HEK293T (cell line): ENCODE measurements at regions not wholly inside any gene's neighbourhood (a gene's known extent, or its start where the extent isn't known, plus 50 kb on each side); places are given as distances from the start of the nearest gene placed in this dataset.

Source experiments
- CTCF ChIA-PET: fragments of 350-600 bp; formaldehyde crosslinking; extraction: SDS; loops from one replicate; lab custom pipeline; 2021; ENCODE audit warnings: antibody characterized with exemption, inconsistent platforms; lab: Yijun Ruan, JAX
- POLR2A ChIA-PET: fragments of 350-600 bp; formaldehyde crosslinking; extraction: SDS; loops from one replicate; lab custom pipeline; 2020; ENCODE audit warnings: antibody characterized with exemption, inconsistent platforms; lab: Yijun Ruan, JAX
- DNase-seq: peaks from one replicate; pipeline ENCODE4 v3.0.0; 2012; ENCODE audit warnings: mixed read lengths; ENCODE audit errors: extremely low spot score
- ARNT ChIP-seq: fragments of 450-650 bp; IDR thresholded peaks from 2 replicates; pipeline ENCODE4 v1.6.1; 2017; ENCODE audit warnings: mild to moderate bottlenecking
- BHLHE40 ChIP-seq: fragments of 450-650 bp; IDR thresholded peaks from 2 replicates; pipeline ENCODE4 v1.6.1; 2016; ENCODE audit warnings: mild to moderate bottlenecking, moderate library complexity, borderline replicate concordance
- CTBP1 ChIP-seq: fragments of 450-650 bp; IDR thresholded peaks from 2 replicates; pipeline ENCODE4 v1.6.1; 2016; ENCODE audit warnings: borderline replicate concordance
- ELF4 ChIP-seq: fragments of 450-650 bp; IDR thresholded peaks from 2 replicates; pipeline ENCODE4 v1.6.1; 2017; ENCODE audit warnings: antibody characterized with exemption
- FOXA1 ChIP-seq: fragments of 450-650 bp; IDR thresholded peaks from 2 replicates; pipeline ENCODE4 v1.6.1; 2016; ENCODE audit warnings: mild to moderate bottlenecking
- FOXK2 ChIP-seq: fragments of 450-650 bp; IDR thresholded peaks from 2 replicates; pipeline ENCODE4 v1.6.1; 2016; ENCODE audit warnings: mild to moderate bottlenecking
- FOXM1 ChIP-seq: fragments of 450-650 bp; IDR thresholded peaks from 2 replicates; pipeline ENCODE4 v1.6.1; 2017; ENCODE audit warnings: mild to moderate bottlenecking, borderline replicate concordance
- HDGF ChIP-seq: fragments of 450-650 bp; IDR thresholded peaks from 2 replicates; pipeline ENCODE4 v1.6.1; 2017; ENCODE audit warnings: antibody characterized with exemption, borderline replicate concordance
- L3MBTL2 ChIP-seq: fragments of 450-650 bp; conservative IDR thresholded peaks from 2 replicates; pipeline ENCODE4 v1.6.1; 2016; ENCODE audit warnings: mild to moderate bottlenecking
- LEF1 ChIP-seq: fragments of 450-650 bp; IDR thresholded peaks from 2 replicates; pipeline ENCODE4 v1.6.1; 2017; ENCODE audit warnings: mild to moderate bottlenecking, borderline replicate concordance
- NFRKB ChIP-seq: fragments of 450-650 bp; IDR thresholded peaks from 2 replicates; pipeline ENCODE4 v1.6.1; 2016; ENCODE audit warnings: mild to moderate bottlenecking, moderate library complexity
- SP1 ChIP-seq: fragments of 450-650 bp; IDR thresholded peaks from 2 replicates; pipeline ENCODE4 v1.6.1; 2017
- SUZ12 ChIP-seq: fragments of 450-650 bp; IDR thresholded peaks from 2 replicates; pipeline ENCODE4 v1.6.1; 2016; ENCODE audit warnings: mild to moderate bottlenecking
- TARDBP ChIP-seq: fragments of 450-650 bp; IDR thresholded peaks from 2 replicates; pipeline ENCODE4 v1.6.1; 2016
- ZNF384 ChIP-seq: fragments of 450-650 bp; IDR thresholded peaks from 2 replicates; pipeline ENCODE4 v1.6.1; 2016
- TF ChIP-seq, protein P1 (sequence below): fragments of 450-650 bp; IDR thresholded peaks from 2 replicates; pipeline ENCODE4 v1.6.1; 2016

DNA sequence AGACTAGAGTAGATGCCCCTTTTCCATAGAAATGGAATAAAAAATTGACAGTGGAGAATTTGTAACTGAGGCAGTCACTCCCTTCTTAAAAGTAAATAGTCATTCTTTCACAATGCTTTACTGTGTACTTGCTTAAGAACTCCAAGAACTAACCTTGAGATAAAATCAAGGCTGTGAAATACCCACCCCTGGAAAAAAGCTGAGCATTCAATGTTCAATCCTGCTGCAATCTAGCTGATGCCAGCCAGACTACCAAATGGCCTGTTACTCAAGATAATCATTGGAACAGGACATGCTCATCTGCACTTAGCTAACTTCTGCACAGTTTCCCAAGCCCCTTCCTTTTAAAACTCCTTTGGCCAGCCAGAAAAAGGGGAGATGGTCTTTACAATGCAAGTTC, 367.4 kb upstream of the GULP1 start:
- DNase-seq, result no peak
- TF ChIP-seq ELF4, result no peak
- no peak for TF ChIP-seq ARNT
- TF ChIP-seq ZNF384, result no peak
- no peak for TF ChIP-seq SP1
- TF ChIP-seq FOXM1, result no peak
- no peak for TF ChIP-seq HDGF
- TF ChIP-seq TARDBP, result no peak
- TF ChIP-seq, protein P1, sequence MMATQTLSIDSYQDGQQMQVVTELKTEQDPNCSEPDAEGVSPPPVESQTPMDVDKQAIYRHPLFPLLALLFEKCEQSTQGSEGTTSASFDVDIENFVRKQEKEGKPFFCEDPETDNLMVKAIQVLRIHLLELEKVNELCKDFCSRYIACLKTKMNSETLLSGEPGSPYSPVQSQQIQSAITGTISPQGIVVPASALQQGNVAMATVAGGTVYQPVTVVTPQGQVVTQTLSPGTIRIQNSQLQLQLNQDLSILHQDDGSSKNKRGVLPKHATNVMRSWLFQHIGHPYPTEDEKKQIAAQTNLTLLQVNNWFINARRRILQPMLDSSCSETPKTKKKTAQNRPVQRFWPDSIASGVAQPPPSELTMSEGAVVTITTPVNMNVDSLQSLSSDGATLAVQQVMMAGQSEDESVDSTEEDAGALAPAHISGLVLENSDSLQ, result no peak
- TF ChIP-seq NFRKB, result no peak
- no peak for TF ChIP-seq BHLHE40
- TF ChIP-seq LEF1, result no peak
- TF ChIP-seq FOXA1, result no peak
- TF ChIP-seq L3MBTL2, result no peak
- no peak for TF ChIP-seq SUZ12
- TF ChIP-seq CTBP1, result no peak
- CTCF ChIA-PET, result no interaction called here
- POLR2A ChIA-PET, result no interaction called here

DNA sequence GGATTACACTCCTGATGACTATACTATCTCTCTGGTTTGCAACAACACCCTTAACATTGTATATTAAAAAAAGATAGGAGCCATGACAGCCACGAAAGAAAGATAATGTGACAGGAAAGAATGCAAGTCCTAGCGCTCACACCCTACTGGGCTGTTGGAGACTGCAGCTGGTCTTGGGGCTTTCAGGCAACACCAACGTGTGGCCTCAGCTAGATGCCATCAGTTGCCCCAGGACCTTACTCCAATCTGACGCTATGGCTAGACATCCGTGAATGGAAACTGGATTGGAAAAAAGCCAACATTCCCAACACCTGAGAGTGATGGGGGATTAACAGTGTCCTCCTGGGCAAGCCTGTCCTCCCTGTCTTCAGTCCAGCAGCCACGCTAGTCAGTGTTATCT, 357.4 kb upstream of the GULP1 start:
- ChIA-PET POLR2A (no interaction called here), CTCF (no interaction called here)
- no peak for DNase-seq
- TF ChIP-seq FOXA1 (no peak), SUZ12 (no peak), HDGF (no peak), NFRKB (no peak), LEF1 (no peak), CTBP1 (no peak), FOXM1 (no peak), ARNT (no peak), BHLHE40 (no peak)

DNA sequence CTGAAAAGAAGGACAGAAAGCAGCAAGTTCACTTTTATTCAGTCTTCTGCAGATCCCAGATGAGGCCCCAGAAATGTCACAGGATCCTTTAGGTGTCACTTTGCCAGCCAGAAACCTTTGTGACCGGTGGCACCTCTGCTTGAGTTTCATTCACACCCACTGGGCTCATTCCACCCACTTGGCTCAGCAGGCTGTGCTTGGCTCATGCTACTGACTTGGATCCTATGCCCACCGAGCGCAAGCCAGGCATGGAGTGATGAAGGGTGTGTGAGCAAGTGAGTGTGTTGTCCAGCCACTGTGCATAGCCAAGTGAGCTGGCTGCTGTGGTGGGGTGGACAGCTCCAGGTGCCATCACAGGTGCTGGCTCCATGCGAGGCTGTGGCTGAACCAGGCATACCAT, 357.0 kb upstream of the GULP1 start:
- ChIA-PET POLR2A (no interaction called here), CTCF (no interaction called here)
- DNase-seq, result no peak
- TF ChIP-seq ARNT, result no peak
- no peak for TF ChIP-seq SUZ12
- TF ChIP-seq L3MBTL2, result no peak

DNA sequence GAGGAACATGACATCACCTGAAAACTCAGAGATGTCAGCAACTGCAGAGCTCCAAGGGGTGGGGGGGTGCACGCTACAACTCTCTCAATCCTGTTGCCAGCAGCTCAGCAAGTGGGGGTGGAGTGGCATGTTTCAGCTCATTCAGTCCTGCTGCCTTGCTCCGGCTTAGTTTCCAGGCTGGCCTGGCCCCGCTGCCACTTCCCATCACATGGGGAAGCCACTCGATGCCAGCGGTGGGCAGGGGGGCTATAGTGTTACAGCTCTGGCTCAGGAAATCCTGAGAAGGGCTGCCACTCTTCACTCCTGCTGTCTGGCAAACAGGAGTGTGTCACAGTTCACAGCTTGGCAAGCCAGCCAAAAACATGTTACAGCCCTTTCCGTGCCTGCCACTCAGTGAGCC, 356.5 kb upstream of the GULP1 start:
- POLR2A ChIA-PET, result no interaction called here
- CTCF ChIA-PET, result no interaction called here
- DNase-seq, result no peak
- TF ChIP-seq CTBP1, result no peak
- no peak for TF ChIP-seq ARNT
- no peak for TF ChIP-seq ELF4
- no peak for TF ChIP-seq ZNF384
- no peak for TF ChIP-seq SP1
- no peak for TF ChIP-seq L3MBTL2
- no peak for TF ChIP-seq FOXK2
- TF ChIP-seq TARDBP, result no peak
- TF ChIP-seq, protein P1, result no peak
- TF ChIP-seq HDGF, result no peak
- no peak for TF ChIP-seq SUZ12
- no peak for TF ChIP-seq LEF1
- TF ChIP-seq FOXA1, result no peak
- TF ChIP-seq FOXM1, result no peak
- no peak for TF ChIP-seq BHLHE40
- no peak for TF ChIP-seq NFRKB

DNA sequence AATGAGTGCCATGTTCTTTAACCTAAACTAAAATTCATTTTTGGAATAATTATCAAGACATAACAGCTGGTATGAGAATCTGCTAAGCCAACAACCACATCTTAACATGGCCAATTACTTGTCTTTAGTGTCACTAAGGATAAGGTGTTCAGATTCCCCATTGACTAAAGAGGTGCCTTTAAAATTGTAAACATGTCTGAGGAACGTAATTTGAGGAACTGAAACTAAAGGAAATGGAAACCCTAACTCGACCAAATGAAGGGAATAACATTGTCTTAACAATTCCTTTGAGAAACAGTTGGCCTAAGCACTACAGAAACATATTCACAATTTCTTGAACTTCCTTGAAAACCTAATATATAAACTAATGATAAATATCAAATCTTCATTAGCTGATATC, 355.4 kb upstream of the GULP1 start:
- POLR2A ChIA-PET, result no interaction called here
- CTCF ChIA-PET, result no interaction called here
- TF ChIP-seq LEF1 (no peak), ELF4 (no peak), BHLHE40 (no peak), TARDBP (no peak), FOXK2 (no peak), L3MBTL2 (no peak)
- TF ChIP-seq, protein P1, result no peak
- no peak for DNase-seq

DNA sequence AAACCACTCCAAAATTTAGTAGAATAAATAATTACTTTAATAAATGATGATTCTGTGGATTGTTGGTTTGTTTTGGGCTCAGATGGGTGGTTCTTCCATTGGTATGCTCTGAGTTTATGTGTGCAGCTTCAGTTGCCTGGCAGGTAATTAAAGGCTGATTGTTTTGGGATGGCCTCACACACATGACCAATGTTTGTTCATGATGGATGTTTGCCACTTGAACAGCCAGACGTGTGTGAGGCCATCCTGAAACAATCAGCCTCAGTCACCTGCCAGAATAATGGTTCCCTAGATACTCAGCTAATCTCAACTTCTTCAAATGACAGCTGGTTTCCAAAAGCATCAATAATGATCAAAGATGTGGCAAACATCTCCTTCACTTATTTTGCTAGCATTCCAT, 352.5 kb upstream of the GULP1 start:
- no peak for DNase-seq
- CTCF ChIA-PET, result no interaction called here
- POLR2A ChIA-PET, result no interaction called here
- TF ChIP-seq ZNF384 (no peak), LEF1 (no peak), SUZ12 (no peak), NFRKB (no peak), SP1 (no peak), L3MBTL2 (no peak), BHLHE40 (no peak), ARNT (no peak)
- TF ChIP-seq, protein P1, result no peak

DNA sequence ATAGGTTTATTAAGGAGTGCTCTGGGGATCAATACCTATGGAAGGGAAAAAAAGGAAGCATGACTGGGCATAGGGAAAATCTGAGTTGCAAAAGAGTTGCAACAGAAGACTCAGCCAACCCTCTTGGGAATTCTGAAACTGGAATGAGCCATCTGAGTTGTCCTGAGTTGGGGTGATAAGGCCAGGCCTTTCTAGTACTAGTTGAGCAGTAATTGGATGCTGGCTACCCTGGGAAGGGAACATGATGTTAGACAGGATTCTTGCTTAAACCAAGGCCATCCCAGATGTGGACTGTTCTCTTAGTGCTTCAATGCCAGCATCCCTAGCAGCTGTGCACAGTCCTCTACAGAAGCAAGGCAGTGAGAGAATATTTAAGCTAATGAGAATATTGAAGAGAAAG, 348.8 kb upstream of the GULP1 start:
- no peak for DNase-seq
- ChIA-PET POLR2A (no interaction called here), CTCF (no interaction called here)
- TF ChIP-seq FOXK2, result no peak
- no peak for TF ChIP-seq NFRKB
- TF ChIP-seq, protein P1, result no peak
- TF ChIP-seq HDGF, result no peak
- TF ChIP-seq ELF4, result no peak
- no peak for TF ChIP-seq SUZ12
- no peak for TF ChIP-seq L3MBTL2
- TF ChIP-seq TARDBP, result no peak
- TF ChIP-seq FOXA1, result no peak
- TF ChIP-seq ZNF384, result no peak
- TF ChIP-seq FOXM1, result no peak
- TF ChIP-seq SP1, result no peak
- TF ChIP-seq BHLHE40, result no peak
- TF ChIP-seq CTBP1, result no peak
- TF ChIP-seq LEF1, result no peak
- no peak for TF ChIP-seq ARNT
